Loucy (cell line): ENCODE measurements at regions not wholly inside any gene's neighbourhood (a gene's known extent, or its start where the extent isn't known, plus 50 kb on each side); places are given as distances from the start of the nearest gene placed in this dataset.
"Not testable (repeated sequence)": the region's sequence is repeated elsewhere in the genome, so short reads cannot be mapped to it uniquely, and the experiment has no call there.

ENCODE experiments used
- H2AFZ ChIP-seq: fragments of 200-600 bp; sonication (generic); 2 replicates; pipeline ENCODE4 v1.6.0; 2016; ENCODE audit warnings: antibody characterized with exemption, mild to moderate bottlenecking, low read length, moderate library complexity
- H3F3A ChIP-seq: fragments of 200-600 bp; 2 replicates; pipeline ENCODE4 v1.6.0; 2016; ENCODE audit warnings: antibody characterized with exemption, low read depth, mild to moderate bottlenecking
- H3K27me3 ChIP-seq: fragments of 200-600 bp; sonication (generic); 2 replicates; pipeline ENCODE4 v1.6.1; 2014; ENCODE audit warnings: low read length, mild to moderate bottlenecking; ENCODE audit not compliant: insufficient read depth, poor library complexity, severe bottlenecking
- H3K36me3 ChIP-seq: fragments of 200-600 bp; sonication (generic); 2 replicates; pipeline ENCODE4 v1.6.1; 2016; ENCODE audit warnings: low read length; ENCODE audit not compliant: insufficient read depth
- H3K4me1 ChIP-seq: fragments of 200-600 bp; sonication (generic); 2 replicates; pipeline ENCODE4 v1.5.1; 2014; ENCODE audit warnings: low read length, mild to moderate bottlenecking; ENCODE audit not compliant: insufficient read depth, poor library complexity, severe bottlenecking
- H3K4me2 ChIP-seq: fragments of 200-600 bp; sonication (generic); 2 replicates; pipeline ENCODE4 v1.6.0; 2014; ENCODE audit warnings: antibody characterized with exemption, low read length, low read depth, mild to moderate bottlenecking; ENCODE audit not compliant: poor library complexity, severe bottlenecking
- H3K4me3 ChIP-seq: fragments of 200-600 bp; sonication (generic); 2 replicates; pipeline ENCODE4 v1.5.1; 2014; ENCODE audit warnings: low read length, mild to moderate bottlenecking, mixed read lengths; ENCODE audit not compliant: poor library complexity, severe bottlenecking
- H3K79me2 ChIP-seq: fragments of 200-600 bp; sonication (generic); 2 replicates; pipeline ENCODE4 v1.6.1; 2014; ENCODE audit warnings: low read length; ENCODE audit not compliant: insufficient read depth
- H3K9ac ChIP-seq: fragments of 200-600 bp; sonication (generic); 2 replicates; pipeline ENCODE4 v1.6.0; 2014; ENCODE audit warnings: mild to moderate bottlenecking, low read depth, low read length, moderate library complexity; ENCODE audit not compliant: poor library complexity, severe bottlenecking
- H3K9me2 ChIP-seq: fragments of 200-600 bp; sonication (generic); replicated peaks from 2 replicates; pipeline ENCODE4 v1.6.1; 2016; ENCODE audit warnings: low read depth, low read length, mixed read lengths
- H3K9me3 ChIP-seq: fragments of 200-600 bp; sonication (generic); 2 replicates; pipeline ENCODE4 v1.6.1; 2014; ENCODE audit warnings: mild to moderate bottlenecking, antibody characterized with exemption, low read length, low read depth; ENCODE audit not compliant: insufficient read depth
- H4K20me1 ChIP-seq: fragments of 200-600 bp; sonication (generic); 2 replicates; pipeline ENCODE4 v1.6.0; 2014; ENCODE audit warnings: antibody characterized with exemption, low read length, mild to moderate bottlenecking; ENCODE audit not compliant: insufficient read depth, poor library complexity, severe bottlenecking

- Histone ChIP-seq H3K4me2 (peak overlapping the region; percentile 65), H2AFZ (peak overlapping the region; percentile 36; the same call in 1 of the 2 replicates), H3K9ac (peak overlapping the region; percentile 61), H3K4me3 (peak overlapping the region; percentile 73)
- not testable (repeated sequence) for H3K36me3 ChIP-seq, H3K79me2 ChIP-seq, H3F3A ChIP-seq, H3K4me1 ChIP-seq, H3K9me2 ChIP-seq, H4K20me1 ChIP-seq, H3K9me3 ChIP-seq, H3K27me3 ChIP-seq
Observed at GRCh38 chr3:75434913-75435793, 229.0 kb upstream of the FRG2C start.

- Histone ChIP-seq H3K4me3 (peak overlapping the region; percentile 73), H3K9ac (peak overlapping the region; percentile 39), H2AFZ (peak overlapping the region; percentile 70)
Observed at GRCh38 chr3:75435794-75436400, 228.2 kb upstream of the FRG2C start.

GRCh38 chr3:75440986-75441385, 223.1 kb upstream of the FRG2C start:
- not testable (repeated sequence) for H3K9me3 ChIP-seq, H4K20me1 ChIP-seq, H3K4me1 ChIP-seq, H3K9ac ChIP-seq, H3K9me2 ChIP-seq, H3K4me3 ChIP-seq, H3K36me3 ChIP-seq, H3F3A ChIP-seq, H2AFZ ChIP-seq, H3K79me2 ChIP-seq, H3K27me3 ChIP-seq, H3K4me2 ChIP-seq

More at GRCh38 chr3:75435794-75436400, 228.2 kb upstream of the FRG2C start:
- not testable (repeated sequence) for H4K20me1 ChIP-seq, H3K27me3 ChIP-seq, H3K79me2 ChIP-seq, H3F3A ChIP-seq, H3K9me2 ChIP-seq, H3K4me1 ChIP-seq, H3K9me3 ChIP-seq, H3K36me3 ChIP-seq
- H3K4me2 ChIP-seq = peak overlapping the region; percentile 65

- H3K4me3 ChIP-seq, H2AFZ ChIP-seq, H3K79me2 ChIP-seq, H3K36me3 ChIP-seq, H3K4me2 ChIP-seq, H3F3A ChIP-seq, H3K9ac ChIP-seq, H3K27me3 ChIP-seq, H3K9me3 ChIP-seq, H4K20me1 ChIP-seq, H3K4me1 ChIP-seq, H3K9me2 ChIP-seq: not testable (repeated sequence)
Observed at GRCh38 chr3:75444634-75445033, 219.5 kb upstream of the FRG2C start.

GRCh38 chr3:75445234-75445633, 218.9 kb upstream of the FRG2C start:
- not testable (repeated sequence) for H3K9me2 ChIP-seq, H3K4me2 ChIP-seq, H3K9me3 ChIP-seq, H3K4me1 ChIP-seq, H3F3A ChIP-seq, H3K79me2 ChIP-seq, H3K4me3 ChIP-seq, H3K36me3 ChIP-seq, H2AFZ ChIP-seq, H3K27me3 ChIP-seq, H4K20me1 ChIP-seq, H3K9ac ChIP-seq

GRCh38 chr3:75446948-75447347, 217.2 kb upstream of the FRG2C start:
- H3K9me3 ChIP-seq, H3K9me2 ChIP-seq, H3K27me3 ChIP-seq, H3K36me3 ChIP-seq, H3K79me2 ChIP-seq, H3F3A ChIP-seq, H4K20me1 ChIP-seq, H3K4me2 ChIP-seq, H3K4me3 ChIP-seq, H2AFZ ChIP-seq, H3K9ac ChIP-seq, H3K4me1 ChIP-seq: not testable (repeated sequence)

- H3K9me3 ChIP-seq, H3F3A ChIP-seq, H3K4me2 ChIP-seq: not testable (repeated sequence)
Observed at GRCh38 chr3:75453328-75453727, 210.8 kb upstream of the FRG2C start.

More at GRCh38 chr3:75453328-75453727, 210.8 kb upstream of the FRG2C start:
- not testable (repeated sequence) for H2AFZ ChIP-seq, H3K36me3 ChIP-seq, H3K79me2 ChIP-seq, H3K9me2 ChIP-seq, H4K20me1 ChIP-seq, H3K27me3 ChIP-seq, H3K4me3 ChIP-seq, H3K9ac ChIP-seq, H3K4me1 ChIP-seq
